ENCODE measurements at regions not wholly inside any gene's neighbourhood (a gene's known extent, or its start where the extent isn't known, plus 50 kb on each side); places are given as distances from the start of the nearest gene placed in this dataset.

GRCh38 chr17:71740866-71741265, 380.0 kb upstream of the SOX9 start:
- Histone ChIP-seq H2BK15ac (ENCODE audit: low read depth, low read length) (no peak overlapping the region), H4K8ac (ENCODE audit: low read depth in 2 of 2, low read length in 2 of 2) (no peak overlapping the region), H3K36me3 (ENCODE audit: control insufficient read depth, insufficient read depth, low read length) (no peaks in the 10 kb centered on the region), H3K79me1 (ENCODE audit: low read depth in 1 of 2, low read length in 2 of 2) (no peaks in the 10 kb centered on the region), H2BK20ac (ENCODE audit: low read depth, low read length) (no peak overlapping the region), H3K4ac (ENCODE audit: low read depth, low read length) (no peak overlapping the region), H3K9ac (ENCODE audit: low read depth, low read length) (no peak overlapping the region), H4K91ac (ENCODE audit: insufficient read depth, low read depth, low read length) (no peak overlapping the region), H4K5ac (ENCODE audit: low read depth, low read length) (no peak overlapping the region), H3K18ac (ENCODE audit: low read depth, low read length) (no peak overlapping the region), H2BK120ac (ENCODE audit: low read depth, low read length) (no peak overlapping the region), H3K23ac (ENCODE audit: low read depth, low read length) (no peak overlapping the region), H3K9me3 (ENCODE audit: control insufficient read depth, insufficient read depth, low read length) (no peaks in the 10 kb centered on the region), H3K4me1 (ENCODE audit: control insufficient read depth, insufficient read depth, low read length) (no peaks in the 10 kb centered on the region), H2AK9ac (replicated peaks; ENCODE audit: low read depth, low read length, poor library complexity) (no peak overlapping the region), H2AK5ac (ENCODE audit: low read depth, low read length) (no peak overlapping the region), H3K27ac (ENCODE audit: insufficient read depth, low read length) (no peak overlapping the region), H2BK5ac (ENCODE audit: low read depth, low read length, poor library complexity, severe bottlenecking) (no peak overlapping the region), H3K4me2 (ENCODE audit: low read depth, low read length) (no peak overlapping the region), H3K56ac (ENCODE audit: extremely low read depth, insufficient read depth, low read length) (no peak overlapping the region), H2AFZ (replicated peaks; ENCODE audit: low read length, poor library complexity) (no peak overlapping the region), H3K4me3 (ENCODE audit: insufficient read depth, low read depth, low read length) (no peak overlapping the region), H3K14ac (replicated peaks; ENCODE audit: low read depth, low read length) (no peak overlapping the region), H3K27me3 (ENCODE audit: control insufficient read depth, insufficient read depth, low read length) (no peaks in the 10 kb centered on the region), H4K20me1 (ENCODE audit: insufficient read depth, low read length) (no peaks in the 10 kb centered on the region), H3K9me1 (ENCODE audit: insufficient read depth, low read length) (no peaks in the 10 kb centered on the region)
- in situ Hi-C loops (cut with MboI; ENCODE audit: low sequenced_read_pairs) (no loop called here), dilution Hi-C loops (cut with HindIII; ENCODE audit: low sequenced_read_pairs, unreplicated experiment) (no loop called here), intact Hi-C loops (cut with micrococcal nuclease) (no loop called here)
- ChIA-PET POLR2A (ENCODE audit: unreplicated experiment) (no interaction called here), CTCF (no interaction called here)
- no peak for ATAC-seq (ENCODE audit: low read depth)
- no TSS peak for BruUV-seq (replicated peaks)
- no peak for DNase-seq
- WGBS, 2 experiments (ENCODE audit: extremely low coverage in 2 of 2, insufficient read length in 1 of 2), result 89% methylated on average over 2 of the region's 3 CpGs; no CpG with 5 or more reads in 1 of the 2 experiments
- TF ChIP-seq MAFK (IDR thresholded peaks at IDR 0.05; ENCODE audit: low read depth, low read length) (no peak), BHLHE40 (IDR thresholded peaks at IDR 0.05; ENCODE audit: low read depth, low read length) (no peak), POLR2A (IDR thresholded peaks at IDR 0.05; ENCODE audit: low read depth, low read length) (no peak), NFE2L2 (IDR thresholded peaks at IDR 0.05; ENCODE audit: low read depth, low read length) (no peak), RAD21 (IDR thresholded peaks at IDR 0.05; ENCODE audit: low read length) (no peak), USF2 (IDR thresholded peaks at IDR 0.05; ENCODE audit: low read depth, low read length) (no peak), MAZ (IDR thresholded peaks at IDR 0.05; ENCODE audit: borderline replicate concordance, low read depth, low read length) (no peak), RFX5 (IDR thresholded peaks at IDR 0.05; ENCODE audit: low read depth, low read length) (no peak), MXI1 (IDR thresholded peaks at IDR 0.05; ENCODE audit: borderline replicate concordance, low read depth, low read length) (no peak), RCOR1 (IDR thresholded peaks at IDR 0.05; ENCODE audit: insufficient replicate concordance, low read length) (no peak), CHD1 (IDR thresholded peaks at IDR 0.05; ENCODE audit: low read depth, low read length) (no peak), FOS (IDR thresholded peaks at IDR 0.05; ENCODE audit: low read depth, low read length) (no peak), CEBPB (IDR thresholded peaks at IDR 0.05; ENCODE audit: low read depth, low read length) (no peak), SMC3 (IDR thresholded peaks at IDR 0.05; ENCODE audit: low read depth, low read length) (no peak), ELK1 (IDR thresholded peaks at IDR 0.05; ENCODE audit: borderline replicate concordance, low read depth, low read length) (no peak)
- TF ChIP-seq, protein P1, sequence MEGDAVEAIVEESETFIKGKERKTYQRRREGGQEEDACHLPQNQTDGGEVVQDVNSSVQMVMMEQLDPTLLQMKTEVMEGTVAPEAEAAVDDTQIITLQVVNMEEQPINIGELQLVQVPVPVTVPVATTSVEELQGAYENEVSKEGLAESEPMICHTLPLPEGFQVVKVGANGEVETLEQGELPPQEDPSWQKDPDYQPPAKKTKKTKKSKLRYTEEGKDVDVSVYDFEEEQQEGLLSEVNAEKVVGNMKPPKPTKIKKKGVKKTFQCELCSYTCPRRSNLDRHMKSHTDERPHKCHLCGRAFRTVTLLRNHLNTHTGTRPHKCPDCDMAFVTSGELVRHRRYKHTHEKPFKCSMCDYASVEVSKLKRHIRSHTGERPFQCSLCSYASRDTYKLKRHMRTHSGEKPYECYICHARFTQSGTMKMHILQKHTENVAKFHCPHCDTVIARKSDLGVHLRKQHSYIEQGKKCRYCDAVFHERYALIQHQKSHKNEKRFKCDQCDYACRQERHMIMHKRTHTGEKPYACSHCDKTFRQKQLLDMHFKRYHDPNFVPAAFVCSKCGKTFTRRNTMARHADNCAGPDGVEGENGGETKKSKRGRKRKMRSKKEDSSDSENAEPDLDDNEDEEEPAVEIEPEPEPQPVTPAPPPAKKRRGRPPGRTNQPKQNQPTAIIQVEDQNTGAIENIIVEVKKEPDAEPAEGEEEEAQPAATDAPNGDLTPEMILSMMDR (conservative IDR thresholded peaks at IDR 0.05; ENCODE audit: low read depth, low read length), result no peak

Measured in IMR-90 (cell line).